OCI-LY1 (cell line): ENCODE measurements at regions not wholly inside any gene's neighbourhood (a gene's known extent, or its start where the extent isn't known, plus 50 kb on each side); places are given as distances from the start of the nearest gene placed in this dataset.

Source experiments
- H2AFZ ChIP-seq: fragments of 200-600 bp; sonication (generic), shearing (Covaris generic); 2 replicates; pipeline ENCODE4 v1.6.0; 2014; ENCODE audit warnings: antibody characterized with exemption, mild to moderate bottlenecking, low read length
- H3F3A ChIP-seq: fragments of 200-600 bp; sonication (generic), shearing (Covaris generic); 2 replicates; pipeline ENCODE4 v1.6.0; 2014; ENCODE audit warnings: mild to moderate bottlenecking, antibody characterized with exemption, low read length, moderate library complexity; ENCODE audit not compliant: insufficient read depth
- H3K27ac ChIP-seq: fragments of 200-600 bp; sonication (generic); 2 replicates; pipeline ENCODE4 v1.5.1; 2014; ENCODE audit warnings: low read length, mixed run types, mild to moderate bottlenecking, low read depth; ENCODE audit not compliant: poor library complexity, severe bottlenecking
- H3K27me3 ChIP-seq: fragments of 200-600 bp; sonication (generic); 2 replicates; pipeline ENCODE4 v1.6.0; 2014; ENCODE audit warnings: antibody characterized with exemption, mild to moderate bottlenecking, low read length, moderate library complexity; ENCODE audit not compliant: insufficient read depth
- H3K36me3 ChIP-seq: fragments of 200-600 bp; sonication (generic); 2 replicates; pipeline ENCODE4 v1.6.1; 2014; ENCODE audit warnings: mild to moderate bottlenecking, antibody characterized with exemption, low read length, moderate library complexity, mixed read lengths; ENCODE audit not compliant: insufficient read depth
- H3K4me1 ChIP-seq: fragments of 200-600 bp; sonication (generic); 2 replicates; pipeline ENCODE4 v1.5.1; 2014; ENCODE audit warnings: mild to moderate bottlenecking, low read length, moderate library complexity; ENCODE audit not compliant: insufficient read depth, severe bottlenecking
- H3K4me2 ChIP-seq: fragments of 200-600 bp; sonication (generic), shearing (Covaris generic); 2 replicates; pipeline ENCODE4 v1.6.1; 2014; ENCODE audit warnings: low read length
- H3K4me3 ChIP-seq: fragments of 200-600 bp; sonication (generic); 2 replicates; pipeline ENCODE4 v1.5.1; 2014; ENCODE audit warnings: low read length, low read depth, mild to moderate bottlenecking, mixed read lengths; ENCODE audit not compliant: poor library complexity, severe bottlenecking
- H3K79me2 ChIP-seq: fragments of 200-600 bp; shearing (Covaris generic); 2 replicates; pipeline ENCODE4 v1.6.1; 2016; ENCODE audit warnings: mixed run types, low read length, mixed read lengths; ENCODE audit not compliant: insufficient read depth
- H3K9ac ChIP-seq: fragments of 200-600 bp; sonication (generic), shearing (Covaris generic); 2 replicates; pipeline ENCODE4 v1.6.1; 2014; ENCODE audit warnings: mild to moderate bottlenecking, low read length, mixed read lengths
- H3K9me2 ChIP-seq: fragments of 200-600 bp; sonication (generic), shearing (Covaris generic); 2 replicates; pipeline ENCODE4 v1.6.1; 2014; ENCODE audit warnings: low read depth, mild to moderate bottlenecking, low read length, mixed read lengths
- H3K9me3 ChIP-seq: fragments of 200-600 bp; shearing (Covaris generic); 2 replicates; pipeline ENCODE4 v1.6.1; 2014; ENCODE audit warnings: low read length, mixed read lengths
- H4K20me1 ChIP-seq: fragments of 200-600 bp; sonication (generic), shearing (Covaris generic); 2 replicates; pipeline ENCODE4 v1.6.0; 2016; ENCODE audit warnings: mild to moderate bottlenecking, low read length; ENCODE audit not compliant: insufficient read depth
- CTCF ChIP-seq: fragments of 200-600 bp; sonication (generic), shearing (Covaris generic); IDR thresholded peaks from 2 replicates; pipeline ENCODE4 v1.5.1; 2017; ENCODE audit warnings: mild to moderate bottlenecking, antibody characterized with exemption, low read length, moderate library complexity, mixed read lengths
- EZH2 ChIP-seq: fragments of 200-600 bp; sonication (generic), shearing (Covaris generic); IDR thresholded peaks from 2 replicates; pipeline ENCODE4 v1.8.0; 2017; ENCODE audit warnings: borderline replicate concordance, mixed run types, mild to moderate bottlenecking, antibody characterized with exemption, low read length, moderate library complexity, mixed read lengths

- no peak overlapping the region for H3K27ac ChIP-seq
- no peaks in the 10 kb centered on the region for H3K27me3 ChIP-seq
- no peaks in the 10 kb centered on the region for H3K36me3 ChIP-seq
- H3K79me2 ChIP-seq: no peaks in the 10 kb centered on the region
- no peak overlapping the region for H2AFZ ChIP-seq
- H3K4me2 ChIP-seq: no peak overlapping the region
- H3K9me2 ChIP-seq: no peaks in the 10 kb centered on the region
- no peaks in the 10 kb centered on the region for H3K9me3 ChIP-seq
- H3K4me1 ChIP-seq: no peaks in the 10 kb centered on the region
- no peak overlapping the region for H3K9ac ChIP-seq
- no peaks in the 10 kb centered on the region for H3F3A ChIP-seq
- no peaks in the 10 kb centered on the region for H4K20me1 ChIP-seq
- TF ChIP-seq EZH2 (no peak), CTCF (no peak)
- no peak overlapping the region for H3K4me3 ChIP-seq
These were observed 116.6 kb upstream of the ROBO1 start for GRCh38 chr3:79884354-79884753.

DNA sequence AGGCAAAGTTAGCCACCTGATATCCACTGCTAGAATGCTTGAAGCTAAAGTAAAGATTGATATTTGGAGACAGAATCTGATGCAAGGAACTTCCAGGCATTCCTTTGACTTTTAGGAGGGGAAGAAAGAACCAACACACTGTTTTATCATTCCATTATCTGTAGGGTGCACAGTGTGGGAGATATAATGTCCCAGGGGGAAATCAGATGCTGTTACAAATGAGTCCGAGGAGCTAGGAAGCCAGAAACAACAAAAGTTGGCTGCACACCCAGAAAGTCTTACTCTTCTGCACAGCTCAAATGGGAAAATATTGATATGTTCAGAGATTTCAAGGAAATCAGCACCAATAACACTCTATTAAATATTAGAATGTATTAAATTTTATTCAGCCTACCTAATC lies 113.6 kb upstream of the ROBO1 start:
- TF ChIP-seq EZH2: no peak
- TF ChIP-seq CTCF: no peak
- Histone ChIP-seq H2AFZ (no peak overlapping the region), H3K4me1 (no peaks in the 10 kb centered on the region), H3K27me3 (no peaks in the 10 kb centered on the region), H3K4me3 (no peak overlapping the region), H3K9me2 (no peaks in the 10 kb centered on the region), H3K36me3 (no peaks in the 10 kb centered on the region), H3K27ac (no peak overlapping the region), H3K79me2 (no peaks in the 10 kb centered on the region), H3F3A (no peaks in the 10 kb centered on the region), H3K9ac (no peak overlapping the region), H3K9me3 (no peaks in the 10 kb centered on the region), H4K20me1 (no peaks in the 10 kb centered on the region), H3K4me2 (no peak overlapping the region)

GRCh38 chr3:79878708-79879107 lies 110.9 kb upstream of the ROBO1 start:
- Histone ChIP-seq H3K9me3 (no peaks in the 10 kb centered on the region), H3F3A (no peaks in the 10 kb centered on the region), H3K4me1 (no peaks in the 10 kb centered on the region), H2AFZ (no peak overlapping the region), H3K9ac (no peak overlapping the region), H3K4me2 (no peak overlapping the region), H3K9me2 (no peaks in the 10 kb centered on the region), H4K20me1 (no peaks in the 10 kb centered on the region), H3K27ac (no peak overlapping the region), H3K79me2 (no peaks in the 10 kb centered on the region), H3K36me3 (no peaks in the 10 kb centered on the region), H3K4me3 (no peak overlapping the region), H3K27me3 (no peaks in the 10 kb centered on the region)
- no peak for TF ChIP-seq CTCF
- TF ChIP-seq EZH2: no peak
